ENCODE measurements at regions not wholly inside any gene's neighbourhood (a gene's known extent, or its start where the extent isn't known, plus 50 kb on each side); places are given as distances from the start of the nearest gene placed in this dataset.

- H3K4me3 ChIP-seq (ENCODE audit: low read depth, low read length): no peak overlapping the region
- in situ Hi-C loops (cut with HindIII; ENCODE audit: low sequenced_read_pairs): no loop called here
- TF ChIP-seq CTCF (IDR thresholded peaks at IDR 0.05; ENCODE audit: low read depth, low read length, missing control alignments): no peak
- DNase-seq (ENCODE audit: low read depth): no peak
Observed at GRCh38 chr1:29973406-29973805, 737.1 kb downstream of the PTPRU start.

DNA sequence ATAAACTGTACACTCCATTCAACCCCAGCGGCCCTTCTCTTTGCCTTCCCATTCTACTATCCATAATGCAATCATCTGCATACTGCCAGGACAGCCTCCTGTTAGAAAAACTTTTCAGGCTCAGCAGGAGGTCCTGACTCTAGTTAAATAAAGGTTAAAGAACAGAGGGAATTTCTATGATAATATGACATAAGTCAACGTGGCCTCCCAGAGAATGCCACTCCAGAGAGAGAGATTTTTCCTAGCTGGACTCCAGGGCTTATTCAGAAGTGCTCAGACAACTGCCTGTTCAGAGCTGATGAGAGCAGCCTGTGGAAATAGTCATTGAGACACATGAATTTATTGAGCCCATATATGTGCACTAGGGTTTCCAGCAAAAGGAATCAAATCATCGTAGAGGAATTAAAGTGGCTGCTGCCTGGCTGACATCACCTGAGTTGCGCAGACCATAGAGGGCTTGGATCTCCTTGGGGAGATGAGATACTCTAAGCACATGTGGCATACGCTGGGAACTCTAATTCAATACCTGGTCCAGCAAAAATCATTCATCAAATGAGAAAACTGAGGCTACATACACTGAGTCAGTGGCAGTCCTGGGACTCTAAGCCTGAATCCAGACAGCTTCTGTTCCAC, 736.2 kb downstream of the PTPRU start:
- TF ChIP-seq CTCF (IDR thresholded peaks at IDR 0.05; ENCODE audit: low read depth, low read length, missing control alignments): no peak
- in situ Hi-C loops (cut with HindIII; ENCODE audit: low sequenced_read_pairs): no loop called here
- no peak for DNase-seq (ENCODE audit: low read depth)
- H3K4me3 ChIP-seq (ENCODE audit: low read depth, low read length): no peak overlapping the region

DNA sequence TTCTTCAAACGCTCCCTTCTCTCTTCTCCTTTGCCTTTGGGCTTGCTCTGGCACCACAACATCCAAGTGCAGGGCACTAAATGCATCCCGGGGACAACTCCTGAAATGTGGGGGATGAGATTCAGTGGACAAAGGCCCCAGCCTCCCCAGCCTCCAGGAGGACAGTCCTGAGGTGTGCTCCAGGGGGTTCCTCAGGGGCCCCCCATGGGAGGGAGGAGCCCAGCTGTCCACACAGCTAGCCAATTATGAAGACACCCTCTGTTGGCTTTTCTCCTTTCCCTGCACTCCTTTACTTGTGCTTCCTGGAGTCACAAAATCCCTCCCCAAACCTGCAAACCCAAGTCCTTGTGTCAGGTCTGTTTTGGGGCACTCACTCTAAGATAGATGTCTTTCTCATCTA, 735.4 kb downstream of the PTPRU start:
- no peak for TF ChIP-seq CTCF (IDR thresholded peaks at IDR 0.05; ENCODE audit: low read depth, low read length, missing control alignments)
- in situ Hi-C loops (cut with HindIII; ENCODE audit: low sequenced_read_pairs): no loop called here
- no peak for DNase-seq (ENCODE audit: low read depth)
- H3K4me3 ChIP-seq (ENCODE audit: low read depth, low read length): no peak overlapping the region

- in situ Hi-C loops (cut with HindIII; ENCODE audit: low sequenced_read_pairs): no loop called here
- no peak for TF ChIP-seq CTCF (IDR thresholded peaks at IDR 0.05; ENCODE audit: low read depth, low read length, missing control alignments)
- no peak overlapping the region for H3K4me3 ChIP-seq (ENCODE audit: low read depth, low read length)
- DNase-seq (ENCODE audit: low read depth): no peak
Observed at GRCh38 chr1:29970747-29971325, 734.5 kb downstream of the PTPRU start.

- in situ Hi-C loops (cut with HindIII; ENCODE audit: low sequenced_read_pairs): no loop called here
- no peak for DNase-seq (ENCODE audit: low read depth)
- TF ChIP-seq CTCF (IDR thresholded peaks at IDR 0.05; ENCODE audit: low read depth, low read length, missing control alignments): no peak
- no peak overlapping the region for H3K4me3 ChIP-seq (ENCODE audit: low read depth, low read length)
Observed at GRCh38 chr1:29969576-29969975, 733.3 kb downstream of the PTPRU start.

DNA sequence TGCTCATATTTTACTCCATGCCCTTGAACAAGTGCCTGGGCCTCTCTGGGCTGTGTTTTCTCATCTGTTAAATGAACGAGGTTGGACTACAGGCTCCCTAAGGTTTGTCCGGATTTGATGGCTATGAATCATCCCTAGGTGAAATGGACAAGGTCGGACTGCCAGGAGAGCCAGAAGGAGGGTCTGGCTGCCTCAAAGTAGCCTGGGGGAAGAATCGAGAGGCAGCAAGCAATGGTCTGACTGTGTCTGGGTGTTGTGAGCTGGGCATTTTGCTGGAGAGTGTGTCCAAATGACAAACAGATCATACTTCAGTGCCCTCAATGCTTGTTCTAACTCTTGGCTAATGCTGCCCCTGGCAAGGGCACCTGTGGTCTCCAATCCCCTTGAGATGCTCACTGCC, 730.9 kb downstream of the PTPRU start:
- no peak for DNase-seq (ENCODE audit: low read depth)
- in situ Hi-C loops (cut with HindIII; ENCODE audit: low sequenced_read_pairs): no loop called here
- no peak overlapping the region for H3K4me3 ChIP-seq (ENCODE audit: low read depth, low read length)
- no peak for TF ChIP-seq CTCF (IDR thresholded peaks at IDR 0.05; ENCODE audit: low read depth, low read length, missing control alignments)
